Hematopoietic multipotent progenitor cell treated with erythropoietin and hydrocortisone succinate and interleukin-3 and kit ligand, for 4 days (in vitro differentiated cells): ENCODE measurements at regions not wholly inside any gene's neighbourhood (a gene's known extent, or its start where the extent isn't known, plus 50 kb on each side); places are given as distances from the start of the nearest gene placed in this dataset.

Source experiments
- DNase-seq: peaks from one replicate; pipeline ENCODE4 v3.0.0-alpha.2; 2015

DNA sequence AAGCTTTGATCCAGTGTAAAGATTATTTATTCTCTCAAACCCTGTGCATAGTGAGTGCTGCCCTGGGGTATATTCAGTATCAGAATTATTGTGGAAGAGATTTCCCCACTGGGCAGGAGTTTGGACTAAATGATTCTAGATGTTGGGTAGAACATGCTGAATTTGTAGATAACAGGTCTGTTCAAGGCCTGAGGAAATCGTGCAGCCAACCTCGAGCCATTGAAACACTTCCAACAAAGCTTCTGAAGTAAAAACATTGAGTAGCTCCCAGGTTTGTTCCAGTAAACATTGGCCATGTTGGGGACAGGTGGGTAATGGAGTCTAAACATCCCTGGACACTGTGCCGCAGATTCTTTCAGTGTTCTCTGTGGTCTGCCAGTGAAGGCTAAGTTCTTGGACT lies 87.5 kb downstream of the LLPH start:
- no peak for DNase-seq

DNA sequence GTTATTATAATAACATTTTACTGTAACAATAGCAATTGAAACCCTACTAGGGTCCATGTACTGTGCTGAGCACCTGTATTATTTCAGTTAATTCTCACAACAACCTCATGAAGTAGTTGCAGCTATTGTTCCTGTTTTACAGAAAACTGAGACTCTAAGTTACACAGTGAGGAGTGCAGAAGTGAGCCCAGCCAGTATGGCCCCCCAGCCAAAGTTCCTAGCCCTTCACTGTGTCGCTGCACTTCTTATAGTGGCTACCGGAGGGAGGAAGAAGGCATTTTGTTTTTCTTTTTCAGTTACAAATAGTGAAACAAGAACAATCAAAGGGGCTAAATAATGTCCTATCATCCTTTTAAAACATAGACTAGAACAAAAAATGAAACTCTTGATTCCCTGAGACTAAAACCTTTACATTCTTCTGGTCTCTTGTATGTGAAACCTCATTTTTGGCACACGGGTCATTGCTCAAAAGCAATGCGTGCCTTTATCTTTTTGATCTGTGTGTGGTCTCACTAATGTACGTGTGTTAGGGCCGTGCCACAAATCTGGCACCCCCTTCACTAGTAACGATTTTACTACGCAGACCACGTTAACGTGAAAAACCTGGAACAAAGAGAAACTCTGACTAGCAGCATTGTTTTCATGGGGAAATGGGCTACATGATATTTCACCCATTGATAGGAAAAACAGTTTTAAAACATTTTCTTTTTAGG lies 88.7 kb downstream of the LLPH start:
- DNase-seq, result no peak

DNA sequence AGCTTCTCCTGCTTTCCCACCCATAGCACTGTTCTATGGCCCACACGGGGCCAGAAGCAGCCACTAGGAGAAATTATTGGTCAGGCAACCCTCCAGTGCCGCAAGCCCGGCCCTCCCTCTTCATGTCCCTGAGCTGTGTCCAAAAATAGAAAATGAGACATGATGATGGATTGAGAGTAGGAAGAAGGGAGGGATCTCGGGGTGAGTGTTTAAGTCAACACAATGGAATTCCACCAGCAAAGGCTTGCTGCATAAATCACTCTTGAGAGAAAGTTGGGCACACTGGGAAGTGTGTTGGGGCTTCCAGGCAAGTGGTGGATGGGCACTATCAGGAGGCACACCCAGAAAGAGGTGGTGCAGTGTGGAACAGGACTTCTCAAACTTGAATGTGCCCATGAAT lies 94.2 kb downstream of the LLPH start:
- no peak for DNase-seq

DNA sequence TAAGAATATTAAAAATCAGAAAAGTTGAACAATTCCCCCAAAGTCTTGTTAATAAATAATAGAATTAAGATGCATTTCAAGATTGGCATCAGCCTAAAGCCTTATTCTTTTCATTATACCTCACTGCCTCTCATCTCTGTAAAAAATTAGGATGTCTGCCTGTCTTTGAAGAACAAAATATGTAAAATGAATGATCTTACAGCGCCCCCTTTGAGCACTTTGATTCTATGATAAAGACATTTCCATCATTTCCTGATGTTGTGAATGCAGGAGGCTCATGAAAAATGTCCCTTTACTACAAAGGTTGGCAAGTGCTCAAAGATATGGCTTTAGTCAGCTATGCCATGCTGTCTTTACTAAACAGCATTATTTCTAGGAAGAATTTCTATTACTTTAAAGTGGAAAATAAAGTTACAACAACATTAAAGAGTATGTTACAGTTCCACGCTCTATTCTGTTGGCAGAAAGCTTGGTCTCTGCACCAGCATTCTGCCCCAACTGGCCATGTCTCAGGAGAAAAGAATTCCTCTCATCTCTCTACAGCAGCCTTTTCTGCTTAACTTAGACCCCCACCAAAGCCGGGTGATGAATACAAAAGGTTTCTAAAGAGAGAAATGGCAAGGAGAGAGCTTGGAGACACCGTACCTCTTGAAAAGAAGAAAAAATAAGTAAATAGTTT lies 95.1 kb downstream of the LLPH start:
- DNase-seq, result peak; percentile 83

DNA sequence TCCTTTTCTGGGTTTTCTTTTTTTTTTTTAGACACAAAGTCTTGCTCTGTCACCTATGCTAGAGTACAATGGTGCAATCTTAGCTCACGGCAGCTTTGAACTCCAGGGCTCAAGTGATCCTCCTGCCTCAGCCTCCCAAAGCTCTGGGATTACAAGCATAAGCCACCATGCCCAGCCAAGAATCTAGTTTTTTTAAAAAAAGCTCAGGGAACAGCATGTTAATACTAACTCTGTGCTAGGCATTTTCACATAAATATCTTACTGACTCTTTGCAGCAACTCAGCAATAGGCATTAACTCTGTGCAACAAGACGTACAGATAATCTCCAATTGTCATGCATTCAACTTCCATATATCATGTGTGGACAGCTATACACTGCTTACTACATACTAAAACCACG lies 97.4 kb downstream of the LLPH start:
- DNase-seq, result no peak

DNA sequence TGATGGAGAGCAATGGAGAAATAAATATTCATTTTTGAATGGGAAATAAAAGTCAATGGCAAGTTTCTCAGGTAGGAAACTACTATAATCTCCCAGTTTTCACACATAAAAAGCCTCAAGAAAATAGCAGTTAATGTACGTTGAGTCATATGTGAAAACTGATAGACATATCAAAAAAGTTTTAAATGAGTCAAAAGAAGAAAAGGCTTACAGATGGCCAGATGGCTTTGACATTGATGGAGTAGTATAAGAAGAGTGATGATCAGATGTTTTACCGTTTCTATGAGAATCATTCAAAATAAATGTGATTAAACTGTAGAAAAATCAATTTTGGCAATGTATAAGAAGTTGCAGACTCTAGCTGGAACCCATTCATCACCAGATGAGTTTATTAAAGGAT lies 97.8 kb downstream of the LLPH start:
- no peak for DNase-seq

DNA sequence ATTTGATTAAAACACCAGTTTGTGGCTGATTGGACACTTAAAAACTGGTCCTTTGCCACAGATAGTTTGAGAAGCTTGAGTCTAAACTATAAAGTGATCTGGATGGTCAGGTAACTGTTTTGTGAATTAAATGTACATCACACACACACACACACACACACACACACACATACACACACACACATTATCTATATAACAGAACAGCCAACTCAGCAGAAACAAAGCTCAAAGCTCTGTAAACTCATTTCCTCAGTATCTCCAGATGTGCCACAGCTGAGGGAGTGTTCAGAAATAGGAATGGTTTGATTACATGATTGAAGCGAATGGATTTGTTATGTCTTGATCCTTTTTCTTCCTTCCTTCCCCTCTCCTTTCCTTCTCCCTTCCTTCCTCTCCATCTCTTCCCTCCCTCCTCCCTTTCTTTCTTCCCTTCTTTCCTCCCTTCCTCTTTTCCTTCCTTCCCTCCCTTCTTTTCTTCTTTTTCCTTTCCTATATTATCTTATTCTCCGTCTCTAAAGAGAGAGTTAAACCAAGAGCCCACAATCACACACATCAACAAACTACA lies 100.3 kb downstream of the LLPH start:
- no peak for DNase-seq

DNA sequence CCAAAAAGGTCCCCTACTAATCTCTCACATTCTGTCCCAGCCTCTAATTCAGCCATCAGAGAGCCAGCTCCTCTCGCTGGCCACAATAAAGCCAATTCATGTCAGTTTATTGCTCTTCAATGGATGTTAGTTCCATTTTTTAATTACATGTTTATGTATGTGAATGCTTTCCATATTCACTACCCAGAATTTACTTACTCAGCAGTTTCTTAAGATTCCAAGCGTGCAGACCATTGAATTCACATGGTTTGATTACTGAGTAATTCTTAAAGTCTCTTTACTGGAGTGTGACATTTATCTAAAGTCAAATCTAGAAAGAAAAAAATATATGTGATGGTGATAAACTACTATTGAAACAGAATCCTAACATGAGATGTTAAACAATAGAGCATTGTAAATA lies 102.2 kb downstream of the LLPH start:
- DNase-seq, result no peak

DNA sequence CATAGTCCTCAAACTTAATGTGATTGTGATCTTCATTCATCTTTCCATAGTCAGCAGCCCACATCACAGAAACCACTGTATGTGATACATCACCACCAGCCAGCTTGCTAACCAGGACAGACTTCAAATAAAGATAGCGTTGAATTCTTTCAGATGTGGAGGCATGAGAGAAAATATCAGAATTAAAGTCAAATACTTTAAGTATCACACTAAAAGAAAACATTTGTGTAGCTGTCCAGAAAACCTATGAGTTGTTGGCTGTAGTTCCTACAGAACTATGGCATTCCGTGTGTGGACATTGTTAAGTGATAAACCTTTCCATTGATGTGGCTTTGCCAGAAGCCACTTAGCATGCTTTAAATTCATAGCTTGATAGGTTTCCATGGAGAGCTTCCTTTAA lies 105.1 kb downstream of the LLPH start:
- DNase-seq, result no peak

DNA sequence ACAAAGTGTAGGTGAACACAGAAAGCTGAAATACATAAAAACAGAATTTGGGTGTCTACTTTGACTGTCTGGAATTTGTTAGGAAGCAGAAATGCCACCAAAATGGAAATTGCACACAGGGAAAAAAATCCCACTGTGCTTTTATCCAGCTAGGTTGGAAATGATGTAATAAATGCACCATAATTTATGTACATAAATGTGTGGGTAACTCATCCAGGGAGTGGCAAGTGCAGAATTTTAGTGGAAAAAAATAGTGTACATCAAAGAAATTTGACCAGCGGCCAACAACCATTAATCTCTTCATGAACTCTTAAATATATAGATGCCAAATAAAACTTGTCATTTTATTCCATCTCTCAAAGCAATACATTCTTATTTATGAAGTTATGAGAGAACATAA lies 105.6 kb downstream of the LLPH start:
- no peak for DNase-seq

DNA sequence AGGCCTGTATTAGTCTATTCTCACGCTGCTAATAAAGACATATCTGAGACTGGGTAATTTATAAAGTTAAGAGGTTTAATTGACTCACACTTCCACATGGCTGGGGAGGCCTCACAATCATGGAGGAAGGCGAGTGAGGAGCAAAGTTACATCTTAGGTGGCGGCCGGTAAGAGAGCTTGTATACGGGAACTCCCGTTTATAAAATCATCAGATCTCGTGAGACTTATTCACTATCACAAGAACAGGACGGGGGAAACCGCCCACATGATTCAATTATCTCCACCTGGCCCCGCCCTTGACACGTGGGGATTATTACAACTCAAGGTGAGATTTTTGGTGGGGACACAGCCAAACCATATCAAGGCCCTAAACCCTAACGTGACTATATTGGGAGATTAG lies 110.1 kb downstream of the LLPH start:
- no peak for DNase-seq

DNA sequence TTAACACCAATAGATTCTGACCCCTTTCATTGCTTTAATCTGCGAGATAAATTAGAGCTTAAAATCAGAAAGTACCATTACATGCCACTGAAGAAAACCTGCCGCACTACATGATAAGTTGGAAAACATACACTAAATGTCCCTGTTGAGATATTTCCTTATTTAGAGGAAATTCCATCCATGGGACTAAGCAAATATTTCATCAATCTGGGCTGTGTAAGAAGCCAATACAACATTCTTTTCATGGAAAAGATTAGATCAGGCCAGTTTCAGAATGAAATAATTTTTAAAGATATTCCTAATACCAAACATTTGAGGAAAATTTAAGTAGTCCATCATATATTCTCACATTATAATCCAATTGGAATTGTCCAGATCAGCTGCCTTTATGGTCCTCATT lies 112.8 kb downstream of the LLPH start:
- no peak for DNase-seq
